ENCODE measurements at regions not wholly inside any gene's neighbourhood (a gene's known extent, or its start where the extent isn't known, plus 50 kb on each side); places are given as distances from the start of the nearest gene placed in this dataset.

- TF ChIP-seq CTCF (IDR thresholded peaks at IDR 0.05; ENCODE audit: poor library complexity) (no peak), EZH2 (IDR thresholded peaks at IDR 0.05; ENCODE audit: borderline replicate concordance) (no peak), EZH2phosphoT487 (IDR thresholded peaks at IDR 0.05; ENCODE audit: low read depth, severe bottlenecking, unreplicated experiment) (no peak)
Observed at GRCh38 chr10:109359316-109359715, 564.0 kb downstream of the XPNPEP1 start.
